ENCODE measurements at regions not wholly inside any gene's neighbourhood (a gene's known extent, or its start where the extent isn't known, plus 50 kb on each side); places are given as distances from the start of the nearest gene placed in this dataset.
"Not testable (repeated sequence)": the region's sequence is repeated elsewhere in the genome, so short reads cannot be mapped to it uniquely, and the experiment has no call there.

DNA sequence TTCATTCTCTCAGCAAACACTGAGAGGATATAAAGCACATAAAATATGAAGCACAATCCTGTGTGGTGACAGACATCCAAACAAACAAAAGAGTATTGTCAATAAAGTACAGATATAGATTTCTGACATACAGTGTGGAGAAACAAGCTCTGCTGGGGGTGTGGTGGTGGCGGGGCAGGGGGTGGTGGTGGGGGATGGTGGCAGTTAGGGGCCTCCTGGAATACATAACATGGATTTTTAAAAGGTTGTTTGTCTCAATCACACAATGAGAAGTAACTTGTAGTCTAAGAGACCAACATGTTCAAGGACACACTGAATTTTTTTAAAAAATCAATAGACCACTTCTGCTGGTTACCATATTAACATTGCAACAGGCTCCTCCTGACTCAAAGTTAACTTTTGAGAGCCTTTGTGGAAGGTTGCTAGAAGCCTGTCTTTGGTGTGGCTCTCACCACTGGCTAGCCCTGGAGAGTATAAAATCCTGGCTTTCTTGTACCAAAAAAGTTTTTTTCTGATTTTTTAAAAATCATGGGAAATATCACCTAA lies 1197.4 kb downstream of the SUCLG1 start:
- DNase-seq (ENCODE audit: low spot score) = no peak

DNA sequence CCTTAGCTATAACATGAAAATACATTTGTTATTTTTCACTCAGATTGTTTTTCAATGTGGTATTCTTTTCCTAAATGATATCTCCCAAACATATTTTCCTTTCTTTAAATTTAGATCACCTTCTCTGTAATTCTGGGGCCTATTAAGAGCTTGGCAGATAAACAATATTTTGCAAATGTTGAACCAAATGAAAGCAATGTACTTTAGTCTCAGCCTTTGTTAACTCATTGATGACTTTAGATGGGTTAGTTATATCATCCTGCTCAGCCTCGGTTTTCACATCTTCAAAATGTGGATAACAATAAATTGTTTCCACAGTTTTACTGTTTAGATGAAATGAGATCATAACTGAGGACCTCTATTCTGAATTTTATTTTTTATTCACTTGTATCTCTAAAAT lies 1205.2 kb downstream of the SUCLG1 start:
- no peak for DNase-seq (ENCODE audit: low spot score)

DNA sequence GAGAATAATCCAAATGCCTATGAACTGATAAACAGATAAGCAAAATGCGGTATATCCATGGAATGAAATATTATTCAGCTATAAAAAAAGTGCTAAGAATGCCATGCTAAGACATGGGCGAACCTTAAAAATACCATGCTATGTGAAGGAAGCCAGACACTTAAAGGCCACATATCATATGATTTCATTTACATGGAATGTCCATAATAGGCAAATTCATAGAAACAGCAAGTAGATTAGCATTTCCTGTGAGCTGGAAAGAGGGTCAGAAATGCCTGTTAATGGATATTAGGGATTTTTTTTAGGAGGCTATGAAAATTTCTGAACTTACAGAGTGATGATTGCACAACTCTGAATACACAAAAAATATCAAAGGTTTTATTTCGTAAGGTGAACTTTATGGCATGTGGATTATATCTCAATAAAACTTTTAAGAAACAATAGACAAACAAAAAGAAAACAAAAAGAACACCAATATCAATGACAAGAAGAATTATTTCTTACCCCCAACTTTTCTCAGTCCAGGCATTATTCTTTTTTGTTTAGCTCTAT lies 1207.7 kb downstream of the SUCLG1 start:
- no peak for DNase-seq (ENCODE audit: low spot score)

DNA sequence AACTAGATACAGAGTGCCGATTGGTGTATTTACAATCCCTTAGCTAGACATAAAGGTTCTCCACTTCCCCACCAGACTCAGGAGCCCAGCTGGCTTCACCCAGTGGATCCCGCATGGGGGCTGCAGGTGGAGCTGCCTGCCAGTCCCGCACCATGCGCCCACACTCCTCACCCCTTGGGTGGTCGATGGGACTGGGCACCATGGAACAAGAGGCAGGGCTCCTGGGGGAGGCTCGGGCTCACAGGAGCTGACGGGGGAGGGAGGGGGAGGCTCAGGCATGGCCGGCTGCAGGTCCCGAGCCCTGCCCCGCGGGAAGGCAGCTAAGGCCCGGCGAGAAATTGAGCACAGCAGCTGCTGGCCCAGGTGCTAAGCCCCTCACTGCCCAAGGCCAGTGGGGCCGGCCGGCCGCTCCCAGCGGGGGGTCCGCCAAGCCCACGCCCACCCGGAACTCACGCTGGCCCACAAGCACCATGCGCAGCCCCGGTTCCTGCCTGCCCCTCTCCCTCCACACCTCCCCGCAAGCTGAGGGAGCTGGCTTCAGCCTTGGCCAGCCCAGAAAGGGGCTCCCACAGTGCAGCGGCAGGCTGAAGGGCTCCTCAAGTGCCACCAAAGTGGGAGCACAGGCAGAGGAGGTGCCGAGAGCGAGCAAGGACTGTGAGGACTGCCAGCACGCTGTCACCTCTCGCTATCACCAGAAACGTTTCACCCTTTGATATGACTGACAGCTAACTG lies 1213.1 kb downstream of the SUCLG1 start:
- not testable (repeated sequence) for DNase-seq (ENCODE audit: low spot score)

DNA sequence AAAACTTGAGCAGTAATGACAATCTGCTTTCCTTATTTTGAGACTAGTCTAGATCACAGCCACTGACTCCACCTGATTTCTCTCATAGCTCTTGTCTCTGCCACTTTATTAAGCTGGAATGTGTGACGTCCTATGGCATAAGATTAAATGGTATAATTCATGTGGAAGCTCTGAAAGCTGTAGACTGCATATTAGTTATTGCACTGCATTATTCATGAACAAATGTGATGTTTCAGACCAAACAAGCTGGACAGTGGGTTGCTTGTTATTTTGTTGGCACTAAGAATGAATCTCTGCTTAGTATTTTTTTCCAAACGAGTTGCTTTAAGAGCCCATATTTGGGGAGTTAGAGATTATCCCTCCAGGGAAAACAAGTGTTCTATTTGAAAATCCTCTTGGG lies 1218.5 kb downstream of the SUCLG1 start:
- no peak for DNase-seq (ENCODE audit: low spot score)

DNA sequence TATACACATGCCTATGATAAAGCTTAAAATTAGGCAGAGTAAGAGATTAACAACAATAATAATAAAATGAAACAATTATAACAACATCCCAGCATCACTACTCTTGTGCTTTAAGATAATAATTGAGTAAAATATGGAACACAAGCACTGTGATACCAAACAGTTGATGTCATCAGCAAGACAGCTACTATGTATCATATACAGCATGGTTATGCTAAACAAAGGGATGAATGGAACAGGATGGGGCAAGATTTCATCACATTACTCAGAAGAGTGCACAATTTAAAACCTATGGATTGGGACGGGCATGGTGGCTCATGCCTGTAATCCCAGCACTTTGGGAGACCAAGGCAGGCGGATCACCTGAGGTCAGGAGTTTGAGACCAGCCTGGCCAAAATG lies 1221.0 kb downstream of the SUCLG1 start:
- DNase-seq (ENCODE audit: low spot score) = no peak

DNA sequence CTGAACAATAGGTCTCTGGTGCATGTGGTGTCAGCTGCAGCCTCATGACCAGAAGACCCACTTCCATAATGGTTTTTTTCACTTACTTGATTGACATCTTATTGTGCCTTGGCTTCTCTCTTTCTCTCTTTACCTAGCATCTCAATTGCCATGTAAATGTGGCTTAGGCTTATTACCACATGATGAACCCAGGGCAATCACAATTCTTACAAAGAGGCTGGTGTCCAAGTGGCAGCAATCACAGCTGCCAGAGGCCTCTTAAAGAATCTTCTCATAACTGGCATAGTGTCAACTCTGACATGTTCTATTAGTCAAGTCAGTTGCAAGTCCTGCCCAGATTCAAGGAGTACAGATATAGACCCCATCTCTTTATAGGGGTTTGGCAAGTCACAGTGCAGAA lies 1224.8 kb downstream of the SUCLG1 start:
- no peak for DNase-seq (ENCODE audit: low spot score)

DNA sequence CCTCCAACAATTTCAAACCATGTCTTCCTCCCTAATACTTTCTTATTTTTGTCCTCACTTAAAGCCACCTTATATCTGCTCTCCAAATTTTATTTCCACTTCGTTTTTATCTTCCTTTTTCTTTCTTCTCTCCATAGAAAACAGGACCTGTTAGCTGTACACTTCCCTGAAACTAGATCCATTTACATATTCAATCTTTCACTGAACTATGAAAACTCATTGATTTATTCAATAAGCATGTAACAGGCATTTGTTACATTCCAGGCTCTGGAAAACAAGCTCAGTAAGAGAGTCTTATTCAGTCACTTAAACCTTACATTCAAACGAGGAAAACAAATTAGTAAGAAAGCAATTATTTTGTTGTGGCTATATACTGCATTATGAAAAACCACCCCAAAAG lies 1225.3 kb downstream of the SUCLG1 start:
- DNase-seq (ENCODE audit: low spot score) = no peak

DNA sequence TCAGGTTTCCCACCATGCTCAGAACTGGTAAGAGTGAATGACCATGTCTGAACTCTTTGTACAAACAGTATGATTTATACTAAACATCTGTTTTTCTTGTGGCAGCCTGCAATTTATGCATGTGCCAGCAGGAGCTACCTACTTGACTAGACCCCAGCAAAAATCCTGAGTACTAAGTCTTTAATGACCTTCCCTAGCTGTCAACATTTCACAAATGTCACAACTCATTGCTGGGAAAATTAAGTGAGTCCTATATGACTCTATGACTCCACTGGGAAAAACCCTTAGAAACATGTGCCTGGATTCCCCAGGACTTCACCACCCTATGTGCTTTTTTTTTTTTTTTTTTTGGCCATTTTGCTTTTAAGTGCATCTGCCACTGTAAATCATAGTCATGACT lies 1225.8 kb downstream of the SUCLG1 start:
- no peak for DNase-seq (ENCODE audit: low spot score)

DNA sequence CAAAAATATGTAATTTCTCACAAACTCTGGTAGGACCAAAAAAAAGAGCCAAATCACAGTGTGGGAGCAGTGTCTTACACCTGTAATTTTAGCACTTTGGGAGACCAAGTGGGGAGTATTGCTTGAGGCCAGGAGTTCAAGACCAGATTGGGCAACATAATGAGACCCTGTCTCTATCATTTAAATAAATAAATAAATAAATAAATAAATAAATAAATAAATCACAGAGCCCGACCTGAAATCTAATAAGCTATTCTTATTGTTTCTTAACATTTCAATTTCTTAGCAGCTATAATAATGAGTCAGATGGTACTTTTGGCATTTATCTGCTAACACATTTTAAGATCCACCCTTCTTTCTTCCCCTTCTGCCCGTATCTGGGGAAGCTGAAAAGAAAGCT lies 1229.6 kb downstream of the SUCLG1 start:
- no peak for DNase-seq (ENCODE audit: low spot score)

DNA sequence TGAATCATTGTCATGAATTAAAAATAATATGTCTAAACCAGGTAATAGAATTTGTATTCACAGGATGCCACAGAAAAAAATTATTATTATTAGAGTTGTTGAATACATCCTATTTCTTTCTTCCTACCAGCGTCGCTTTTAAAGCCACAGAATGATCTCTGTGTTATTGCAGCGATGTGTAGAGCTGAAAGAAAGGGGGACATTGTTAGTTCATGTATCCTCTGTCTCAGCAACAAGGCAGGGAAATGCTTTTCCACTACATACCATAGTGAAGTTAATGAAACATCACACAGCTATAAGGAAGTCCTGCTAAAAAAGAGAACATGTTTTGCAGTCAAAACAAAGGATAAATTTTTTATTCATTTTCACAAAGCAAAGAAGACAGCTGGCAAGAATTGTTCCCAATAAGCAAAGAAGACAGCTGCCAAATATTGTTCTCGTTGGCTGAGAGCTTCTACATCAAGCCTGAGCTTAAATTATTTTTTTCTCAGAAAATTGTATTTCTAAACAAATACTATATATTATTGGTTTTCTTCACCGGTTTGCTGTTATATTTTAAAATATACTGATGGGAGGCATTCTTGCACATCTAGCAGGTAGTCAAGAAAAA lies 1234.4 kb downstream of the SUCLG1 start:
- no peak for DNase-seq (ENCODE audit: low spot score)

DNA sequence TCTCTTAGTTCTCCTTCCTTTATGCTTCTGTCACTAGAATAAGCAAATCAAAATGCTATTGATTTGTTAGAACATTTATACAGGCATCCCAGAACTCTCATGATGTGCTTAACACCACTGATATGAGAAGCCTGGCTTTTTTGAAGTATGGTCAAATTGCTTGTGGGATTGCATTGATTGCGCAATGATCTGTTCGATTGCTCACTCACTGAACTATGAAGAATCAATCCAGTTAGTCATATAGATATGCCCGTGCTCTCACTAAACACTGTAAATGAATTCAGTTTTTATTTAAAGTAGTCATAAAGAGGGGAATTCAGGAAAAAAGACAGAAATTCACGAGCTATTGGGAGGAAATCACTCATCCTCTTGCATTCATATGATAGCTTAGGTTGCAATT lies 1237.8 kb downstream of the SUCLG1 start:
- DNase-seq (ENCODE audit: low spot score) = no peak

DNA sequence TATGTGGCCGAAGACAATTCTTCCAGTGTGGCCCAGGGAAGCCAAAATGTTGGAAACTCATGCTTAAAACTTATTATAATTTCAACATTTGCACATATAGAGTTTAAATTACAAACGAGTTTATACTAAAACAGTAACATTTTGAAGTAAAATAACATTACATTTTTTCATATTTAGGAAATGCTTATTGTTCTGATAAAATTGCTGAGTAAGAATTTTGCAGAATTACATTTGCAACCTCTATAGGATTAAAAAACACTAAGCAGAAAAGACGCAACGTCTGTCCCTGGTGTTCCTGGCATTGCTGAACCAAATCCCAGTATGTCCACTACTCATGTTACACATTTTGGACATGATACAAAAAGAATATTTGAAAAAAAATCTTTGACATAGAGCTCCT lies 1241.2 kb downstream of the SUCLG1 start:
- DNase-seq (ENCODE audit: low spot score) = no peak

DNA sequence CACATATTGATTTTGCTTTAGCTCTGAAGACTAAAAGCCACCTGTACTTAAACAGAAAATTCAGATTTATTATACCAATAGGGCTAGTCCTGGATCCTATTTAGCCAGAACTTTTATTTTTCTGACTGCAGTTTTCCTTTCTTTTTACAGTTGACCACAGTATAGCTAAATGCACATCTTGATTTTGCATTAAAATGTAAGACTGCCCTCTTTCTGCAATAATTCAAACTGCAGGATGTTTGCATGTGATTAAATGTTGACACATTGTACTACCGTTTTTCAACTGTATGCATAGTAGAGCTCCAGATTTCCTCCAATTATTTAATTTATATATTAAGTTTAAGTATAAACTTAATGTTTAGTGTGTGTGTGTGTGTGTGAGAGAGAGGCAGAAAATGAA lies 1262.9 kb downstream of the SUCLG1 start:
- DNase-seq (ENCODE audit: low spot score) = no peak

DNA sequence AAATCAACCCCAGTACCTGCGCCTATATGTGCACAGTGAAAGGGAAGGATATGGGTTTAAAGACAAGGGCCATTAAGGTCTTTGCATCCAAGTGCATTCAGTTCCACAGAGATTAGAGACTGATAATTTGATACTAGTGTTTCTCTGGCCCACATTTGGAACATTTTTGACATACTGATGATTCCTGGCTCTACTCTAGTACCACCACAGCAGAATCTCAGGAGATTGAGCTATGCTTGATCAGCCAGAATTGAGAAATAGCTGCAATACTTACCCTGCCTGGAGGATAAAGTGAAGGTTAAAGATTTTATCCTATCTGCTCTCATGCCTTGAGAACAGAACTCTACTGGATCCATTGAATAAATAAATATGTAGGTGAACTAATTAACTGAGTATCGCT lies 1267.8 kb downstream of the SUCLG1 start:
- DNase-seq (ENCODE audit: low spot score) = no peak

DNA sequence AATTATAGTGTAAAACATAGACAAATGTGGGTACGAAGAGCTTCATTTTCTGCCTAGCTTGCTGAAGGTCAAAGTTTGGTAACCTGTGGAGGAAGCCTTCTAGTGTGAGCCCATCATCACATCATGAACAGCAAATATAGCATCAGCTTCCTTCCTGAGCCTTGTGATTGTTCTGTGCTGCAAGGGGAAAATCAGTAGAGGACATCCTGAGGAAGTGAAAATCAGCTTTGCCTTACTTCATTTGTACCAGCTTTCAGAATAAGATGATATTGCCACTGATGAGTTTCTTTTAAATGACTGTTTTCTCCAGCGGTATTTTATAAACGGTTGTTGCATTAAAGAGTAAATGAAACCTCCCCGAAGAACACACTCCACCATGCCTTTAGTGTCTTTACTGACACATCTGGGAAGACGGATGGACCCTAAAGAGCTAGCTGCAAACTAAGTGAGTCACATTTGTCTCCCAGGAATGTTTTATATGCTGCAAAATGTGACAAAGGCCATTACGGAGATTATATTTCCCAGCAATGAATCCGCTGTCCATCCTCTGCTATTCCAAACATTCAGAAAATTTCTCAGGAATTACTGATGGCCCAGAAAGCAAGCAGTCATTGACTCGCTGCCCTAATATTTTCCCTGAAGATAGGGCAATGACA lies 1272.8 kb downstream of the SUCLG1 start:
- no peak for DNase-seq (ENCODE audit: low spot score)

DNA sequence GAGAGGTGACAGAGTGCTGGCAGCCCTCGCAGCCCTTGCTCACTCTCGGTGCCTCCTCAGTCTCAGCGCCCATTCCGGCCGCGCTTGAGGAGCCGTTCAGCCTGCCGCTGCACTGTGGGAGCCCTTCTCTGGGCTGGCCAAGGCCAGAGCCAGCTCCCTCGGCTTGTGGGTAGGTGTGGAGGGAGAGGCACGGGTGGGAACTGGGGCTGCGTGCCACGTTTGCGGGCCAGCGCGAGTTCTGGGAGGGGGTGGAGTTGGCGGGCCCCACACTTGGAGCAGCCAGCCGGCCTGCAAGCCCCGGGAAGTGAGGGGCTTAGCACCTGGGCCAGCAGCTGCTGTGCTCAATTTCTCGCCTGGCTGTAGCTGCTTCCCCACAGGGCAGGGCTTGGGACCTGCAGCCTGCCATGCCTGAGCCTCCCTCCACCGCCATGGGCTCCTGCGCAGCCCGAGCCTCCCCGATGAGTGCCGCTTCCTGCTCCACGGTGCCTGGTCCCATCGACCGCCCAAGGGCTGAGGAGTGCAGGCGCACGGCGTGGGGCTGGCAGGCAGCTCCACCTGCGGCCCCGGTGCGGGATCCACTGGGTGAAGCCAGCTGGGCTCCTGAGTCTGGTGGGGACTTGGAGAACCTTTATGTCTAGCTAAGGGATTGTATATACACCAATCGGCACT lies 1278.1 kb downstream of the SUCLG1 start:
- DNase-seq (ENCODE audit: low spot score) = not testable (repeated sequence)

DNA sequence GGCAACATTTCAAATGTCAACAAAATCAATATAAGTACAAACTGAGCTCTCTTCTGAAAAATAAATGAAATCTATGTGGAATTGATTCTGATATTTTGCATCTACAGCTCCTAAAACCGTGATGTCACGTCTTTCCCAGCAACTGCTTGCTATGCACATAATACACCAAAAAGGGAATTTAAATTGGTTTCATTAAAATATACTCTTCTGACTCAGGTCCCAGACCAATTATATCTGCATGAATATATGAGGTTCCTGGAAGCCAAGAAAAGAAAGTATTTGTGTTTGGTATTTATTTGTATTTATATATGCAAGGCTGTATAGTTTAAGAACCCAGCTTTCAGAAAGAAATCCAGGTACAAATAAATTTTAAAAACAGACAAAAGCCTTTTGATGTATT lies 1282.5 kb downstream of the SUCLG1 start:
- no peak for DNase-seq (ENCODE audit: low spot score)

DNA sequence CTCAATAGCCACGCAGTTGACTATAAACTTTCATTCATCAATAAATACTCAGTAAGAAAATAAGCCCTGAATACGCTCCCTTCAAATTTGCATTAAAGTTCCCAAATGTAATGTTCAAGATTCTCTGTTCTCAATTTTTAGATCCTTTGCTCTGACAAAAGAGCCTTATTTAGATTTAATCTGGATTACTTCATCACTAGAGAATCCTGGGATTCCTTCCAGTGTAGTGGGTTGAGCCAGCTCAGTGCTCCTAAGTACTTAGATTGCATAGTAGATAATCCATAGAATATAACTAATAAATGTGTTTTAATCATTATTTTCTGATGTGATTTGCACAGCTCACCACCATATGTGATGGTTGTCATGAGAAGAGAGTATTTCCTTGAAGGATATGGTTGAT lies 1286.2 kb downstream of the SUCLG1 start:
- no peak for DNase-seq (ENCODE audit: low spot score)

DNA sequence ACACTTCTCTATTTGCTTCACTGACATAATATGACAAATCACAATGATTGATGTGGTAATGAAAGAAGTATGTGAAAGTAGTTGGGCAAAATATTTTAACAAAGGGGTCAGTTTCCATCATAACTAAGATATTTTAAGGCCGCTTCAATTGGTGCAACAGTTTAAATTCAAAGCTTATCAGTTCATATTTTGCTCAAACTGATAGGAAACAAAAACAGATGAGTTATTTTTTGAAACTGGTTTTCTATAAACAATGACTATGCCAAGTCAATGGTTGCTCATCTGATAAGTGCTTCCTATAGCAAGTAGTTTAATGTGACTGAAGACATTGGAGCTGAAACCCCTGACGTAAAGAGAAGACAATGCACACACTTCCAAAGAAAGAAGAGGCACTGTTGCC lies 1290.7 kb downstream of the SUCLG1 start:
- DNase-seq (ENCODE audit: low spot score) = no peak

DNA sequence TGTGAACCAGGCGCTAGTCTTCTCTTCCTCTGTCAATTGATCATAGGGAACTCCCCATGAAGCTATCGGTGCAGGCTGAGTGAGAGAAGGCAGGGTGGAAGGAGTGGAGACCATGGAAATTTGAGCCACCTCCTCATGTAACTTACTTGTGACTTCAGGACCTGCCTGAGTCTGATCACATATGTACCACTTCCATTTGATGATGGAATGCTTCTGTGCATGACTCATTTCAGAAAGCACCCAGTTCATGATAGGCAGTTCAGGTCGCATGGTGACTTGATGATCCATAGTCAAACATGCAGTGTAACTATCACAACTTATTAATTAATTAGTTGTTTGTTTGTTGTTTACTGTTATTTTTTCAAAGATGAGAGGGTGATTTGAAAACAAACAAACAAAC lies 1296.7 kb downstream of the SUCLG1 start:
- DNase-seq (ENCODE audit: low spot score) = no peak

DNA sequence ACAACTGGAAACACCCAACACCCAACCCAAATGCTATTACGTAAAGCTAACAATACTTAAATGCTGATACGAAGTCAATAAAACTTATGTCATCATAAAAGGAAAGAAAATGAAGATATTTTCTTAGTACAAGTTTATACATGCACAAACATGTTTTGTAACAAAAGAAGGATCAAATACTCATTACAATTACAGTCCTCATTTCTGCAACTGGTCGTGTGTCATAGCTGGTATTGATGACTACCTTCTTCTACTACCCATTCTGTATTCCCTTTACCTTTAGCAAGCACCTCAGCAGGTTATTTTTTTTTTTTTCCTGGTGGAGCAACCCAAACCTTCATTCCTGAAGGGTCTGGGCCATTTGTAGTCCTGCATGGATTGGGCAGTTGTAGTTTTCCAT lies 1298.5 kb downstream of the SUCLG1 start:
- DNase-seq (ENCODE audit: low spot score) = no peak

Data from hematopoietic multipotent progenitor cell treated with erythropoietin and hydrocortisone succinate and interleukin-3 and kit ligand, for 15 days (in vitro differentiated cells).